Stimulated activated CD4-positive, alpha-beta T cell treated with anti-CD3 and anti-CD28 coated beads, TNF-alpha, amount 100 ng/mL, for 24 hours (primary cell): ENCODE measurements at regions not wholly inside any gene's neighbourhood (a gene's known extent, or its start where the extent isn't known, plus 50 kb on each side); places are given as distances from the start of the nearest gene placed in this dataset.
"Not testable (repeated sequence)": the region's sequence is repeated elsewhere in the genome, so short reads cannot be mapped to it uniquely, and the experiment has no call there.

Experiments
- DNase-seq, 3 experiments: peaks; one replicate each; pipeline ENCODE4 v3.0.0-alpha.2; 2020; ENCODE audit warnings: low read depth in 3 of 3

- no peak for DNase-seq
Measured at GRCh38 chr14:71396050-71396677, 488.9 kb downstream of the PCNX1 start.

GRCh38 chr14:71397371-71397770 is 490.1 kb downstream of the PCNX1 start:
- no peak for DNase-seq

- no peak for DNase-seq
Measured at GRCh38 chr14:71398450-71398849, 491.2 kb downstream of the PCNX1 start.

GRCh38 chr14:71399057-71399487 is 491.8 kb downstream of the PCNX1 start:
- no peak for DNase-seq

- no peak for DNase-seq
Measured at GRCh38 chr14:71400871-71401321, 493.6 kb downstream of the PCNX1 start.

- DNase-seq, result not testable (repeated sequence)
Measured at GRCh38 chr14:71402415-71402814, 495.2 kb downstream of the PCNX1 start.

GRCh38 chr14:71403656-71404055 is 496.4 kb downstream of the PCNX1 start:
- no peak for DNase-seq

GRCh38 chr14:71405676-71406075 is 498.4 kb downstream of the PCNX1 start:
- DNase-seq, result no peak

- DNase-seq, result no peak
Measured at GRCh38 chr14:71408362-71409030, 501.2 kb downstream of the PCNX1 start.

- no peak for DNase-seq
Measured at GRCh38 chr14:71410578-71411284, 503.5 kb downstream of the PCNX1 start.

- no peak for DNase-seq
Measured at GRCh38 chr14:71411285-71411595, 504.0 kb downstream of the PCNX1 start.

GRCh38 chr14:71411738-71412137 is 504.5 kb downstream of the PCNX1 start:
- DNase-seq, result no peak

GRCh38 chr14:71414631-71415403 is 507.6 kb downstream of the PCNX1 start:
- DNase-seq, result no peak

GRCh38 chr14:71415404-71415690 is 508.1 kb downstream of the PCNX1 start:
- no peak for DNase-seq

- DNase-seq, result no peak
Measured at GRCh38 chr14:71416392-71416791, 509.1 kb downstream of the PCNX1 start.

GRCh38 chr14:71418532-71419245 is 511.4 kb downstream of the PCNX1 start:
- no peak for DNase-seq

- DNase-seq, result no peak
Measured at GRCh38 chr14:71423481-71423880, 508.7 kb upstream of the RGS6 start.

GRCh38 chr14:71424941-71425340 is 507.3 kb upstream of the RGS6 start:
- no peak for DNase-seq

- no peak for DNase-seq
Measured at GRCh38 chr14:71426001-71426400, 506.2 kb upstream of the RGS6 start.

GRCh38 chr14:71429902-71430301 is 502.3 kb upstream of the RGS6 start:
- no peak for DNase-seq

GRCh38 chr14:71430321-71430677 is 501.9 kb upstream of the RGS6 start:
- no peak for DNase-seq
